WERI-Rb-1 (cell line): ENCODE measurements at regions not wholly inside any gene's neighbourhood (a gene's known extent, or its start where the extent isn't known, plus 50 kb on each side); places are given as distances from the start of the nearest gene placed in this dataset.

ENCODE experiments used
- DNase-seq: peaks from one replicate; pipeline ENCODE4 v3.0.0-alpha.2; 2020
- H3K27ac ChIP-seq: fragments of 250-450 bp; sonication (Bioruptor Pico); 2 replicates; pipeline ENCODE4 v1.5.1; 2020; ENCODE audit warnings: mild to moderate bottlenecking, moderate library complexity
- H3K27me3 ChIP-seq: fragments of 250-450 bp; sonication (Bioruptor Pico); 2 replicates; pipeline ENCODE4 v1.5.1; 2021; ENCODE audit warnings: mild to moderate bottlenecking, low read depth, moderate library complexity; ENCODE audit not compliant: insufficient read depth, severe bottlenecking
- H3K36me3 ChIP-seq: fragments of 250-450 bp; sonication (Bioruptor Pico); 2 replicates; pipeline ENCODE4 v1.5.1; 2020; ENCODE audit warnings: mild to moderate bottlenecking, moderate library complexity
- H3K4me3 ChIP-seq: 2 replicates; pipeline ENCODE4 v1.5.1; 2011; ENCODE audit warnings: low read depth, mild to moderate bottlenecking, control low read depth, low read length
- H3K9me3 ChIP-seq: fragments of 250-450 bp; sonication (Bioruptor Pico); 2 replicates; pipeline ENCODE4 v1.5.1; 2021; ENCODE audit warnings: mild to moderate bottlenecking, moderate library complexity; ENCODE audit not compliant: severe bottlenecking
- CTCF ChIP-seq: IDR thresholded peaks from 2 replicates; pipeline ENCODE4 v1.5.1; 2011; ENCODE audit warnings: low read depth, mild to moderate bottlenecking, control low read depth, inconsistent platforms, low read length

GRCh38 chr2:128753800-128754199, 435.1 kb upstream of the HS6ST1 start:
- TF ChIP-seq CTCF = no peak
- H3K36me3 ChIP-seq = no peaks in the 10 kb centered on the region
- no peaks in the 10 kb centered on the region for H3K9me3 ChIP-seq
- H3K27ac ChIP-seq = no peak overlapping the region
- no peaks in the 10 kb centered on the region for H3K27me3 ChIP-seq
- no peak overlapping the region for H3K4me3 ChIP-seq
- DNase-seq = no peak

GRCh38 chr2:128754246-128754724, 435.6 kb upstream of the HS6ST1 start:
- Histone ChIP-seq H3K27me3 (no peaks in the 10 kb centered on the region), H3K9me3 (no peaks in the 10 kb centered on the region), H3K36me3 (no peaks in the 10 kb centered on the region), H3K27ac (no peak overlapping the region), H3K4me3 (no peak overlapping the region)
- no peak for DNase-seq
- no peak for TF ChIP-seq CTCF

GRCh38 chr2:128755695-128756364, 437.2 kb upstream of the HS6ST1 start:
- Histone ChIP-seq H3K9me3 (no peaks in the 10 kb centered on the region), H3K36me3 (no peaks in the 10 kb centered on the region), H3K4me3 (no peak overlapping the region), H3K27ac (no peak overlapping the region), H3K27me3 (no peaks in the 10 kb centered on the region)
- no peak for DNase-seq
- no peak for TF ChIP-seq CTCF

- H3K36me3 ChIP-seq = no peaks in the 10 kb centered on the region
- H3K9me3 ChIP-seq = no peaks in the 10 kb centered on the region
- H3K27ac ChIP-seq = no peak overlapping the region
- H3K27me3 ChIP-seq = no peaks in the 10 kb centered on the region
- no peak overlapping the region for H3K4me3 ChIP-seq
- no peak for TF ChIP-seq CTCF
- no peak for DNase-seq
Observed at GRCh38 chr2:128756365-128756717, 437.7 kb upstream of the HS6ST1 start.

- H3K27ac ChIP-seq = peak overlapping the region; percentile 14; the same call in 1 of the 2 replicates
- peak overlapping the region; percentile 5; the same call in 1 of the 2 replicates for H3K4me3 ChIP-seq
- DNase-seq = peak; percentile 90
- no peaks in the 10 kb centered on the region for H3K9me3 ChIP-seq
- no peaks in the 10 kb centered on the region for H3K27me3 ChIP-seq
- no peak for TF ChIP-seq CTCF
- no peaks in the 10 kb centered on the region for H3K36me3 ChIP-seq
Observed at GRCh38 chr2:128765811-128766210, 447.1 kb upstream of the HS6ST1 start.

GRCh38 chr2:128768041-128768440, 449.4 kb upstream of the HS6ST1 start:
- no peak for TF ChIP-seq CTCF
- H3K4me3 ChIP-seq = no peak overlapping the region

More at GRCh38 chr2:128768041-128768440, 449.4 kb upstream of the HS6ST1 start:
- DNase-seq = no peak
- Histone ChIP-seq H3K27me3 (no peaks in the 10 kb centered on the region), H3K9me3 (no peaks in the 10 kb centered on the region), H3K36me3 (no peaks in the 10 kb centered on the region), H3K27ac (no peak overlapping the region)
